OCI-LY1 (cell line): ENCODE measurements at regions not wholly inside any gene's neighbourhood (a gene's known extent, or its start where the extent isn't known, plus 50 kb on each side); places are given as distances from the start of the nearest gene placed in this dataset.

Source experiments
- H2AFZ ChIP-seq: fragments of 200-600 bp; sonication (generic), shearing (Covaris generic); 2 replicates; pipeline ENCODE4 v1.6.0; 2014; ENCODE audit warnings: antibody characterized with exemption, mild to moderate bottlenecking, low read length
- H3F3A ChIP-seq: fragments of 200-600 bp; sonication (generic), shearing (Covaris generic); 2 replicates; pipeline ENCODE4 v1.6.0; 2014; ENCODE audit warnings: mild to moderate bottlenecking, antibody characterized with exemption, low read length, moderate library complexity; ENCODE audit not compliant: insufficient read depth
- H3K27ac ChIP-seq: fragments of 200-600 bp; sonication (generic); 2 replicates; pipeline ENCODE4 v1.5.1; 2014; ENCODE audit warnings: low read length, mixed run types, mild to moderate bottlenecking, low read depth; ENCODE audit not compliant: poor library complexity, severe bottlenecking
- H3K27me3 ChIP-seq: fragments of 200-600 bp; sonication (generic); 2 replicates; pipeline ENCODE4 v1.6.0; 2014; ENCODE audit warnings: antibody characterized with exemption, mild to moderate bottlenecking, low read length, moderate library complexity; ENCODE audit not compliant: insufficient read depth
- H3K36me3 ChIP-seq: fragments of 200-600 bp; sonication (generic); 2 replicates; pipeline ENCODE4 v1.6.1; 2014; ENCODE audit warnings: mild to moderate bottlenecking, antibody characterized with exemption, low read length, moderate library complexity, mixed read lengths; ENCODE audit not compliant: insufficient read depth
- H3K4me1 ChIP-seq: fragments of 200-600 bp; sonication (generic); 2 replicates; pipeline ENCODE4 v1.5.1; 2014; ENCODE audit warnings: mild to moderate bottlenecking, low read length, moderate library complexity; ENCODE audit not compliant: insufficient read depth, severe bottlenecking
- H3K4me2 ChIP-seq: fragments of 200-600 bp; sonication (generic), shearing (Covaris generic); 2 replicates; pipeline ENCODE4 v1.6.1; 2014; ENCODE audit warnings: low read length
- H3K4me3 ChIP-seq: fragments of 200-600 bp; sonication (generic); 2 replicates; pipeline ENCODE4 v1.5.1; 2014; ENCODE audit warnings: low read length, low read depth, mild to moderate bottlenecking, mixed read lengths; ENCODE audit not compliant: poor library complexity, severe bottlenecking
- H3K79me2 ChIP-seq: fragments of 200-600 bp; shearing (Covaris generic); 2 replicates; pipeline ENCODE4 v1.6.1; 2016; ENCODE audit warnings: mixed run types, low read length, mixed read lengths; ENCODE audit not compliant: insufficient read depth
- H3K9ac ChIP-seq: fragments of 200-600 bp; sonication (generic), shearing (Covaris generic); 2 replicates; pipeline ENCODE4 v1.6.1; 2014; ENCODE audit warnings: mild to moderate bottlenecking, low read length, mixed read lengths
- H3K9me2 ChIP-seq: fragments of 200-600 bp; sonication (generic), shearing (Covaris generic); 2 replicates; pipeline ENCODE4 v1.6.1; 2014; ENCODE audit warnings: low read depth, mild to moderate bottlenecking, low read length, mixed read lengths
- H3K9me3 ChIP-seq: fragments of 200-600 bp; shearing (Covaris generic); 2 replicates; pipeline ENCODE4 v1.6.1; 2014; ENCODE audit warnings: low read length, mixed read lengths
- H4K20me1 ChIP-seq: fragments of 200-600 bp; sonication (generic), shearing (Covaris generic); 2 replicates; pipeline ENCODE4 v1.6.0; 2016; ENCODE audit warnings: mild to moderate bottlenecking, low read length; ENCODE audit not compliant: insufficient read depth
- CTCF ChIP-seq: fragments of 200-600 bp; sonication (generic), shearing (Covaris generic); IDR thresholded peaks from 2 replicates; pipeline ENCODE4 v1.5.1; 2017; ENCODE audit warnings: mild to moderate bottlenecking, antibody characterized with exemption, low read length, moderate library complexity, mixed read lengths
- EZH2 ChIP-seq: fragments of 200-600 bp; sonication (generic), shearing (Covaris generic); IDR thresholded peaks from 2 replicates; pipeline ENCODE4 v1.8.0; 2017; ENCODE audit warnings: borderline replicate concordance, mixed run types, mild to moderate bottlenecking, antibody characterized with exemption, low read length, moderate library complexity, mixed read lengths

GRCh38 chr5:31078956-31079355 lies 114.5 kb upstream of the CDH6 start:
- Histone ChIP-seq H3K4me2 (no peak overlapping the region), H2AFZ (no peak overlapping the region), H4K20me1 (no peaks in the 10 kb centered on the region), H3K4me3 (no peak overlapping the region), H3K9me3 (no peaks in the 10 kb centered on the region), H3K27ac (no peak overlapping the region), H3K79me2 (no peaks in the 10 kb centered on the region), H3K27me3 (no peaks in the 10 kb centered on the region), H3F3A (no peaks in the 10 kb centered on the region), H3K9me2 (no peaks in the 10 kb centered on the region), H3K9ac (no peak overlapping the region), H3K36me3 (no peaks in the 10 kb centered on the region), H3K4me1 (no peaks in the 10 kb centered on the region)
- TF ChIP-seq EZH2, result no peak
- no peak for TF ChIP-seq CTCF

- H3K4me2 ChIP-seq, result no peak overlapping the region
- H3K9me3 ChIP-seq, result no peaks in the 10 kb centered on the region
- no peaks in the 10 kb centered on the region for H3K79me2 ChIP-seq
- H3K27ac ChIP-seq, result no peak overlapping the region
- no peak overlapping the region for H3K9ac ChIP-seq
- no peak overlapping the region for H3K4me3 ChIP-seq
- H4K20me1 ChIP-seq, result no peaks in the 10 kb centered on the region
- H3K27me3 ChIP-seq, result no peaks in the 10 kb centered on the region
- H3K4me1 ChIP-seq, result no peaks in the 10 kb centered on the region
- no peak overlapping the region for H2AFZ ChIP-seq
- no peaks in the 10 kb centered on the region for H3F3A ChIP-seq
- TF ChIP-seq CTCF (no peak), EZH2 (no peak)
- no peaks in the 10 kb centered on the region for H3K36me3 ChIP-seq
- no peaks in the 10 kb centered on the region for H3K9me2 ChIP-seq
Observed at GRCh38 chr5:31075981-31076380, 117.5 kb upstream of the CDH6 start.

- H3K9me2 ChIP-seq, result no peaks in the 10 kb centered on the region
- H3K27me3 ChIP-seq, result no peaks in the 10 kb centered on the region
- no peaks in the 10 kb centered on the region for H3K9me3 ChIP-seq
- no peaks in the 10 kb centered on the region for H3K36me3 ChIP-seq
- H4K20me1 ChIP-seq, result no peaks in the 10 kb centered on the region
- H3F3A ChIP-seq, result no peaks in the 10 kb centered on the region
- TF ChIP-seq EZH2 (no peak), CTCF (no peak)
- H3K4me2 ChIP-seq, result no peak overlapping the region
- no peak overlapping the region for H3K4me3 ChIP-seq
- no peak overlapping the region for H2AFZ ChIP-seq
- H3K4me1 ChIP-seq, result no peaks in the 10 kb centered on the region
- H3K79me2 ChIP-seq, result no peaks in the 10 kb centered on the region
- no peak overlapping the region for H3K9ac ChIP-seq
- H3K27ac ChIP-seq, result no peak overlapping the region
Observed at GRCh38 chr5:31068287-31068686, 125.2 kb upstream of the CDH6 start.
